ENCODE measurements at regions not wholly inside any gene's neighbourhood (a gene's known extent, or its start where the extent isn't known, plus 50 kb on each side); places are given as distances from the start of the nearest gene placed in this dataset.

DNA sequence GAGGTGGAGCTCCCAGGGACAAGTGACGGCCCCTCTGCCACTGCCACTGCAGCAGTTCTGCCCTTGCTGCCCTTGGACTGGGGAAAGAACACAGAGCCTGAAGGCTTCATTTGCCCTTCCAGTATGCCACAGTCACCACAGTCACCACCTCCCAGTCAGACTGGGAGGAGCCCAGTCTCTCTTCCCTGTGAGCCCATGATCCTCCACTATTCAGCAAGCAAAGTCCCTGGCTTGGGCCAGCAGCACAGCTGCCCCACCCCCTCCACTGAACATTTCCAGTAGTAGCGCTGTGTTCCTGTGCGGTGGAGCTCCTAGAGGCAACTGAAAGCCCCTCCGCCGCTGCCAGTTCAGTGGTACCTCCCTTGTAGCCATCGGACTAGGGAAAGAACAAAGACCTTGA, 329.4 kb downstream of the MAN2A1 start:
- Histone ChIP-seq H3K4me3 (ENCODE audit: low read depth, low read length) (no peak overlapping the region), H3K9me3 (ENCODE audit: severe bottlenecking) (no peaks in the 10 kb centered on the region), H3K27me3 (ENCODE audit: insufficient read depth, low read depth, severe bottlenecking) (no peaks in the 10 kb centered on the region), H3K27ac (no peak overlapping the region), H3K36me3 (peaks cover 22% of the 10 kb centered on the region)
- TF ChIP-seq, protein P1, sequence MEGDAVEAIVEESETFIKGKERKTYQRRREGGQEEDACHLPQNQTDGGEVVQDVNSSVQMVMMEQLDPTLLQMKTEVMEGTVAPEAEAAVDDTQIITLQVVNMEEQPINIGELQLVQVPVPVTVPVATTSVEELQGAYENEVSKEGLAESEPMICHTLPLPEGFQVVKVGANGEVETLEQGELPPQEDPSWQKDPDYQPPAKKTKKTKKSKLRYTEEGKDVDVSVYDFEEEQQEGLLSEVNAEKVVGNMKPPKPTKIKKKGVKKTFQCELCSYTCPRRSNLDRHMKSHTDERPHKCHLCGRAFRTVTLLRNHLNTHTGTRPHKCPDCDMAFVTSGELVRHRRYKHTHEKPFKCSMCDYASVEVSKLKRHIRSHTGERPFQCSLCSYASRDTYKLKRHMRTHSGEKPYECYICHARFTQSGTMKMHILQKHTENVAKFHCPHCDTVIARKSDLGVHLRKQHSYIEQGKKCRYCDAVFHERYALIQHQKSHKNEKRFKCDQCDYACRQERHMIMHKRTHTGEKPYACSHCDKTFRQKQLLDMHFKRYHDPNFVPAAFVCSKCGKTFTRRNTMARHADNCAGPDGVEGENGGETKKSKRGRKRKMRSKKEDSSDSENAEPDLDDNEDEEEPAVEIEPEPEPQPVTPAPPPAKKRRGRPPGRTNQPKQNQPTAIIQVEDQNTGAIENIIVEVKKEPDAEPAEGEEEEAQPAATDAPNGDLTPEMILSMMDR (IDR thresholded peaks at IDR 0.05; ENCODE audit: low read depth, low read length) = no peak
- DNase-seq = no peak

DNA sequence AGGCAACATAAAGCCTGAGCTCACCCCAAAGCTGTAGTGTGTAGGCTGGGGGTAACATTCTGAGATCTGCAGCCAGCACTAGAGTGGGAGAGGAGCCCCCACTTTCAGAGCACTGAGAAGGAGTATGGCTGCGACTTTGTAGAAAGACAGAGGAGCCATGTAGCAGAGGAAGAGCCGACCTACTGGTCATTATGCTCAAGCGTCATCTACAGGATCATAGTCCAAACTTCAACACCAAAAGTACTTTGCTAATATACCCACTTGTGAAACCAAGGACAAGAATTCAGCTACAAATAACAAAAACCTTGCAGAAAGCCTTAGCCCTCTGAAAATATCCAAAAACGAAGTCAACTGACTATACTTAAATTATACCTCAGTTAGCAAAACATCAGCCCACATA, 330.1 kb downstream of the MAN2A1 start:
- H3K27me3 ChIP-seq (ENCODE audit: insufficient read depth, low read depth, severe bottlenecking) = no peaks in the 10 kb centered on the region
- H3K9me3 ChIP-seq (ENCODE audit: severe bottlenecking) = no peaks in the 10 kb centered on the region
- H3K36me3 ChIP-seq = peaks cover 22% of the 10 kb centered on the region
- no peak overlapping the region for H3K27ac ChIP-seq
- DNase-seq = no peak
- TF ChIP-seq, protein P1 (IDR thresholded peaks at IDR 0.05; ENCODE audit: low read depth, low read length) = no peak
- H3K4me3 ChIP-seq (ENCODE audit: low read depth, low read length) = no peak overlapping the region

DNA sequence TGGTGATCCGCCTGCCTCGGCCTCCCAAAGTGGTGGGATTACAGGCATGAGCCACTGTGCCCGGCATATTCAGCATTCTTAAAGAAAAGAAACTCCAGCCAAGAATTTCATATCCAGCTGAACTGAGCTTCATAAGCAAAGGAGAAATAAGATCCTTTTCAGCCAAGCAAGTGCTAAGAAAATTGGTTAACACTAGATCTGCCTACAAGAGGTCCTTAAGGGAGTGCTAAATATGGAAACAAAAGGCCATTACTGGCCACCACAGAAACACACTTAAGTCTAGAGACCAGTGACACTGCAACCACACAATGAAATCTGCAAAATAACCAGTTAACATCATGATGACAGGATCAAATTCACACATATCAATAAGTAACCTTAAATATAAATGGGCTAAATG, 331.5 kb downstream of the MAN2A1 start:
- H3K27ac ChIP-seq = no peak overlapping the region
- H3K27me3 ChIP-seq (ENCODE audit: insufficient read depth, low read depth, severe bottlenecking) = no peaks in the 10 kb centered on the region
- peaks cover 22% of the 10 kb centered on the region for H3K36me3 ChIP-seq
- no peak overlapping the region for H3K4me3 ChIP-seq (ENCODE audit: low read depth, low read length)
- H3K9me3 ChIP-seq (ENCODE audit: severe bottlenecking) = no peaks in the 10 kb centered on the region
- no peak for DNase-seq
- TF ChIP-seq, protein P1 (IDR thresholded peaks at IDR 0.05; ENCODE audit: low read depth, low read length) = no peak

DNA sequence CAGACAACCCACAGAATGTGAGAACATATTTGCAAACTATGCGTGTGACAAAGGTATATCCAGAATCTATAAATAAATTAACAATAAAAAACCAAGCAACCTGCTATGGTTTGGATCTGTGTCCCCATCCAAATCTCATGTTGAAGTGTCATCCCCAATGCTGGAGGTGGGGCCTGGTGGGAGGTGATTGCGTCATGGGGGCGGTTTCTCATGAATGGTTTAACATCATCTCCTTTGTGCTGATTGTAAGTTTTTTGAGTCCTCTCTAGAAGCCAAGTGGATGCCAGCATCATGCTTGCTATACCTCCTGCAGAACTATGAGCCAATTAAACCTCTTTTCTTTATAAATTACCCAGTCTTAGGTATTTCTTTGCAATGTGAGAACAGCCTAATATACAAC, 335.4 kb downstream of the MAN2A1 start:
- TF ChIP-seq, protein P1 (IDR thresholded peaks at IDR 0.05; ENCODE audit: low read depth, low read length) = no peak
- Histone ChIP-seq H3K27me3 (ENCODE audit: insufficient read depth, low read depth, severe bottlenecking) (no peaks in the 10 kb centered on the region), H3K4me3 (ENCODE audit: low read depth, low read length) (no peak overlapping the region), H3K36me3 (peaks cover 9% of the 10 kb centered on the region), H3K9me3 (ENCODE audit: severe bottlenecking) (no peaks in the 10 kb centered on the region), H3K27ac (no peak overlapping the region)
- DNase-seq = no peak

DNA sequence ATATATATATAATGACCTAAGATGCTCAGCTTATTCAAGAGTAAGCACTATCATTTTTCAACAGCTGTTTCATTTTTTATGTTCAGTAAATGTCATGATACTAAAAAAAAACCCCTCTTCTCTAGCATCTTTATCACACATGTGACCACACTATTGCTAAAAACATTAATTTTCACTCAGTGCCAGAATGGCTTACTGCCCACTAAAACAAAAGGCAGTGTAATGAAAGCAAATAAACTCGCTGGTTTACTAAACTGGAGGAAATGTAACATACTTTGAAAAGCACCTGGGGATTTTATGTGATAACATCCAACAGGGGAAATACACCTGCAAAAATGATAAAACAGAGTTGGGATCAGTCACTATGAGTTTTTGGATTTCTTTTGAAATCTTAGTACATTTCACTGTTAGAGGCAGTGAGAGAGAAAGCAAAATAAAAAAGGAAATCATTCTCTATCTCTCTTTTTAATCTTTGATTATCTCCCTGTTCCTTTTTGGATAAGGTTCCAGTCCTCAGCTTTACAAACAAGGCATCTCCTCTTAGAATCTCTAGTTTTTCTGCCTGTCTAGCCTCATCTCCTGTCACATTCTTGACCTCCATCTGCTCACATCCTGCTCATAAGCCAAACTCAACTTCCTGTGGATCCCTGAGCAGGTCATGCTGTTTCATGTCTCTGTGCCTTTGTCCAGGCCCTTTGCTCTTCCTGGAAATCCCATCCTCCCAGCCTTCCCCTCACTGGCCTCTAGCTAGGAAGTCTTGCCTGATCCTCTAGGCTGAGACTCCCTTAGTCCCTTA, 338.0 kb downstream of the MAN2A1 start:
- Histone ChIP-seq H3K27ac (no peak overlapping the region), H3K36me3 (no peaks in the 10 kb centered on the region; the same call in 1 of the 2 replicates), H3K4me3 (ENCODE audit: low read depth, low read length) (no peak overlapping the region), H3K27me3 (ENCODE audit: insufficient read depth, low read depth, severe bottlenecking) (no peaks in the 10 kb centered on the region), H3K9me3 (ENCODE audit: severe bottlenecking) (no peaks in the 10 kb centered on the region)
- DNase-seq = no peak
- TF ChIP-seq, protein P1 (IDR thresholded peaks at IDR 0.05; ENCODE audit: low read depth, low read length) = no peak
